A673 (cell line): ENCODE measurements at regions not wholly inside any gene's neighbourhood (a gene's known extent, or its start where the extent isn't known, plus 50 kb on each side); places are given as distances from the start of the nearest gene placed in this dataset.

Experiments
- BruUV-seq: library from RNA; stranded (reverse); fragments of 400-500 nt; replicated peaks from 2 replicates; lab custom pipeline; 2021; lab: Mats Ljungman, UMichigan
- CTCF ChIA-PET: fragments of 300-600 bp; sonication (Branson Sonifier 250); formaldehyde crosslinking; loops from one replicate; lab custom pipeline; 2022; ENCODE audit warnings: antibody characterized with exemption; lab: Charles Lee
- POLR2A ChIA-PET: fragments of 300-600 bp; sonication (Branson Sonifier 250); formaldehyde crosslinking; loops from one replicate; lab custom pipeline; 2022; ENCODE audit warnings: antibody characterized with exemption; ENCODE audit not compliant: low non-redundant PET; lab: Charles Lee
- DNase-seq: peaks from one replicate; pipeline ENCODE4 v3.0.0-alpha.2; 2015; ENCODE audit warnings: low spot score
- H3K27ac ChIP-seq: fragments of 200-600 bp; sonication (generic); 2 replicates; pipeline ENCODE4 v1.5.1; 2016; ENCODE audit warnings: mixed run types, low read depth, mild to moderate bottlenecking, mixed read lengths, antibody characterized with exemption, low read length; ENCODE audit not compliant: poor library complexity, severe bottlenecking
- H3K27me3 ChIP-seq: fragments of 200-600 bp; sonication (generic); replicated peaks from 2 replicates; pipeline ENCODE4 v1.6.1; 2017; ENCODE audit warnings: mixed run types, low read depth, mild to moderate bottlenecking, mixed read lengths, antibody characterized with exemption, low read length; ENCODE audit not compliant: insufficient read depth, poor library complexity
- H3K36me3 ChIP-seq: fragments of 200-600 bp; sonication (generic); 2 replicates; pipeline ENCODE4 v1.6.1; 2016; ENCODE audit warnings: mixed run types, mild to moderate bottlenecking, mixed read lengths, antibody characterized with exemption, low read length; ENCODE audit not compliant: insufficient read depth, poor library complexity, severe bottlenecking
- H3K4me1 ChIP-seq: fragments of 200-600 bp; sonication (generic); 2 replicates; pipeline ENCODE4 v1.6.1; 2017; ENCODE audit warnings: mixed run types, mild to moderate bottlenecking, mixed read lengths, antibody characterized with exemption, low read length; ENCODE audit not compliant: insufficient read depth, poor library complexity, severe bottlenecking
- H3K4me3 ChIP-seq: fragments of 200-600 bp; sonication (generic); 2 replicates; pipeline ENCODE4 v1.5.1; 2016; ENCODE audit warnings: low read depth, mixed run types, mild to moderate bottlenecking, mixed read lengths, low read length; ENCODE audit not compliant: poor library complexity, severe bottlenecking
- H3K9me3 ChIP-seq: fragments of 200-600 bp; sonication (generic); 2 replicates; pipeline ENCODE4 v1.6.1; 2016; ENCODE audit warnings: mixed run types, low read depth, mild to moderate bottlenecking, mixed read lengths, antibody characterized with exemption, low read length; ENCODE audit not compliant: poor library complexity, severe bottlenecking
- EZH2 ChIP-seq: fragments of 200-600 bp; sonication (generic); IDR thresholded peaks from 2 replicates; pipeline ENCODE4 v1.6.1; 2017; ENCODE audit warnings: borderline replicate concordance, low read depth, mild to moderate bottlenecking, mixed read lengths, antibody characterized with exemption, low read length; ENCODE audit not compliant: poor library complexity, severe bottlenecking
- intact Hi-C: fragments of 100-400 bp; cut with micrococcal nuclease; formaldehyde crosslinking; loops from one replicate; pipeline ENCODE4 v1.10.0; 2022; ENCODE audit not compliant: unreplicated experiment
- TF ChIP-seq, protein P1 (sequence below): fragments of 300-800, 200-600 bp; sonication (generic); conservative IDR thresholded peaks from 2 replicates; pipeline ENCODE4 v1.5.1; 2017; ENCODE audit warnings: low read depth, mild to moderate bottlenecking, antibody characterized with exemption, low read length, moderate library complexity, mixed read lengths

GRCh38 chr10:55348534-55348933, 547.5 kb upstream of the PCDH15 start:
- H3K9me3 ChIP-seq, result peaks cover 4% of the 10 kb centered on the region
- H3K27ac ChIP-seq, result no peak overlapping the region
- no peak for TF ChIP-seq EZH2
- TF ChIP-seq, protein P1, sequence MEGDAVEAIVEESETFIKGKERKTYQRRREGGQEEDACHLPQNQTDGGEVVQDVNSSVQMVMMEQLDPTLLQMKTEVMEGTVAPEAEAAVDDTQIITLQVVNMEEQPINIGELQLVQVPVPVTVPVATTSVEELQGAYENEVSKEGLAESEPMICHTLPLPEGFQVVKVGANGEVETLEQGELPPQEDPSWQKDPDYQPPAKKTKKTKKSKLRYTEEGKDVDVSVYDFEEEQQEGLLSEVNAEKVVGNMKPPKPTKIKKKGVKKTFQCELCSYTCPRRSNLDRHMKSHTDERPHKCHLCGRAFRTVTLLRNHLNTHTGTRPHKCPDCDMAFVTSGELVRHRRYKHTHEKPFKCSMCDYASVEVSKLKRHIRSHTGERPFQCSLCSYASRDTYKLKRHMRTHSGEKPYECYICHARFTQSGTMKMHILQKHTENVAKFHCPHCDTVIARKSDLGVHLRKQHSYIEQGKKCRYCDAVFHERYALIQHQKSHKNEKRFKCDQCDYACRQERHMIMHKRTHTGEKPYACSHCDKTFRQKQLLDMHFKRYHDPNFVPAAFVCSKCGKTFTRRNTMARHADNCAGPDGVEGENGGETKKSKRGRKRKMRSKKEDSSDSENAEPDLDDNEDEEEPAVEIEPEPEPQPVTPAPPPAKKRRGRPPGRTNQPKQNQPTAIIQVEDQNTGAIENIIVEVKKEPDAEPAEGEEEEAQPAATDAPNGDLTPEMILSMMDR, result no peak
- no peaks in the 10 kb centered on the region for H3K4me1 ChIP-seq
- H3K36me3 ChIP-seq, result no peaks in the 10 kb centered on the region
- no peak for DNase-seq
- ChIA-PET CTCF (no interaction called here), POLR2A (no interaction called here)
- intact Hi-C loops, result no loop called here
- no TSS peak for BruUV-seq
- H3K27me3 ChIP-seq, result no peaks in the 10 kb centered on the region
- H3K4me3 ChIP-seq, result no peak overlapping the region

- ChIA-PET POLR2A (no interaction called here), CTCF (no interaction called here)
- TF ChIP-seq EZH2, result no peak
- TF ChIP-seq, protein P1, result no peak
- no peak overlapping the region for H3K27ac ChIP-seq
- no peaks in the 10 kb centered on the region for H3K4me1 ChIP-seq
- H3K36me3 ChIP-seq, result no peaks in the 10 kb centered on the region
- no peak for DNase-seq
- no peak overlapping the region for H3K4me3 ChIP-seq
- H3K27me3 ChIP-seq, result no peaks in the 10 kb centered on the region
- intact Hi-C loops, result no loop called here
- no TSS peak for BruUV-seq
- no peaks in the 10 kb centered on the region for H3K9me3 ChIP-seq
Observed at GRCh38 chr10:55330486-55330885, 529.5 kb upstream of the PCDH15 start.

DNA sequence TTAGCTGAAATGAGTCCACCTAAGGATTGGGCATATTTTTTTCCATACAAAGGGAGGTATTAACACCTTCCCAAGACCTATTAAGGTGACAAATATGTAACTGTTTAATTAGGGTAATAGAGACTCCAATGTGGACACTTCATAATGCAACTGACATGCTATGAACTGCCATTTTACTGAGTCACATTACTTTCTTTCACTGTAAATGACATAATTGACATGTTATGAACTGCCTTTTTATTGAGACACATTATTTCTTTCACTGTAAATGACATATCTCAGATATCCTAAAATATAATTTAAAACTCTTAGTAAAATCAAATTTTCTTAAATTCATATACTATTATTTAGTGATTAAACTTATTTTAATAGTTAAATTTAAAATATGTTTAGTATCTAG, 528.8 kb upstream of the PCDH15 start:
- ChIA-PET CTCF (no interaction called here), POLR2A (no interaction called here)
- Histone ChIP-seq H3K27ac (no peak overlapping the region), H3K4me3 (no peak overlapping the region), H3K9me3 (no peaks in the 10 kb centered on the region), H3K27me3 (no peaks in the 10 kb centered on the region), H3K4me1 (no peaks in the 10 kb centered on the region), H3K36me3 (no peaks in the 10 kb centered on the region)
- DNase-seq, result no peak
- BruUV-seq, result no TSS peak
- TF ChIP-seq, protein P1, result no peak
- intact Hi-C loops, result no loop called here
